Osteoblast (primary cell): ENCODE measurements at regions not wholly inside any gene's neighbourhood (a gene's known extent, or its start where the extent isn't known, plus 50 kb on each side); places are given as distances from the start of the nearest gene placed in this dataset.

Experiments
- DNase-seq: peaks from one replicate; pipeline ENCODE4 v3.0.0; 2011; ENCODE audit warnings: low spot score, mixed read lengths; ENCODE audit not compliant: insufficient read length; ENCODE audit errors: missing footprints
- H2AFZ ChIP-seq: 2 replicates; pipeline ENCODE4 v1.6.0; 2011; ENCODE audit warnings: mild to moderate bottlenecking, low read length
- H3K27ac ChIP-seq: 2 replicates; pipeline ENCODE4 v1.5.1; 2011; ENCODE audit warnings: mild to moderate bottlenecking, low read depth, low read length, moderate library complexity
- H3K27me3 ChIP-seq: 2 replicates; pipeline ENCODE4 v1.6.0; 2012; ENCODE audit warnings: mild to moderate bottlenecking, control low read depth, inconsistent platforms, low read length, moderate library complexity; ENCODE audit not compliant: insufficient read depth
- H3K36me3 ChIP-seq: 2 replicates; pipeline ENCODE4 v1.5.1; 2011; ENCODE audit warnings: mild to moderate bottlenecking, low read length, control low read depth, moderate library complexity; ENCODE audit not compliant: insufficient read depth
- H3K4me1 ChIP-seq: 2 replicates; pipeline ENCODE4 v1.5.1; 2011; ENCODE audit warnings: mild to moderate bottlenecking, low read length, control low read depth, moderate library complexity; ENCODE audit not compliant: insufficient read depth
- H3K4me2 ChIP-seq: 2 replicates; pipeline ENCODE4 v1.6.0; 2011; ENCODE audit warnings: mild to moderate bottlenecking, low read length; ENCODE audit not compliant: insufficient read depth
- H3K4me3 ChIP-seq: fragments of 200-600 bp; sonication (generic); 3 replicates; pipeline ENCODE4 v1.5.1; 2012; ENCODE audit warnings: mild to moderate bottlenecking, low read length, inconsistent platforms; ENCODE audit not compliant: insufficient read depth
- H3K79me2 ChIP-seq: 2 replicates; pipeline ENCODE4 v1.6.0; 2012; ENCODE audit warnings: mild to moderate bottlenecking, low read length, control low read depth, inconsistent platforms; ENCODE audit not compliant: insufficient read depth
- H3K9me3 ChIP-seq: 2 replicates; pipeline ENCODE4 v1.5.1; 2011; ENCODE audit warnings: low read depth, low read length, control low read depth
- H4K20me1 ChIP-seq: 2 replicates; pipeline ENCODE4 v1.6.0; 2012; ENCODE audit warnings: mild to moderate bottlenecking, low read length, control low read depth; ENCODE audit not compliant: insufficient read depth
- CTCF ChIP-seq: IDR thresholded peaks from 2 replicates; pipeline ENCODE4 v1.5.1; 2011; ENCODE audit warnings: mild to moderate bottlenecking, low read depth, low read length, moderate library complexity; ENCODE audit errors: extremely low read depth

DNA sequence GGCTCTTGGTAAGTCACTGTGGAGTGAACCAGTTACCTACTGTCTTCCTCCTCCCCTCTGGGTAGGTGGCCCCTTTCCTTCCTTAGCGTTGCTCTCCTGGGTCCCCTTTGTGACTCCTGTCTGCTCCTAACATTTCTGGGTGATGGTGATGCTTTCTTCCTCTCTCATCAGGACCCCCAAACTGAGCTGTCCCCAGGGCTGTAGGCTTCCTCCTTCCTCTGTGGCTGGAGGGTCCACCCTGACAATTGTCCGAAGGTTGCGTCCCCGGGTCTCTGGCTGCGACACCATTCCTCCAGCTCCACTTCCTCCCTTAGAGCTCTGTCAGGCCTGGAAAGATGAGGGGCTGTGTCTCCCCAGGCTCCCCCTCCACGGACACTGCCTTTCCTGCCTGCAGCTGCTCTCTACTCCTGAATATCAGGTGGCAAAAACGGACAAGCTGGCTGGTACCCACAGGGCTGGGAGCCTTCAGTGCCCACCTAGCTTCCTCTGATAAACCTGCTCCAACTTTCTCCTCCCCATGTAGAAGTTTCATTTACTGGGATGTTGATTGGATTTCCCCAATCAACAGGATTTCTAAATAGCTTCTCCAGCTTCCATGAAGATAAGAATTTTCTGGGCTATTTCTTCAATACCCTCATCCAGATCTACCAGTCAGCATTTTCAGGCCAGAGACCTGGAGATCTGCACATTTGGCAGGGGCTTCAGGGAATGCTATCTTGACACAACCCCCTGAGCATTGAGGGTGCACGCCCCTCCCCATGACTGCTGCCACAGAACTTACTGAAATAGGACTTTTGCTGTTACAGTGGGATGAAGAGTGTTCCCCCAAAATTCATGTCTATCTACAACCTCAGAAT lies 506.5 kb downstream of the TCERG1L start:
- H3K27me3 ChIP-seq, result no peaks in the 10 kb centered on the region
- H3K27ac ChIP-seq, result no peak overlapping the region
- no peaks in the 10 kb centered on the region for H4K20me1 ChIP-seq
- no peak overlapping the region for H3K4me3 ChIP-seq
- H3K79me2 ChIP-seq, result no peaks in the 10 kb centered on the region
- DNase-seq, result no peak
- no peak overlapping the region for H3K4me2 ChIP-seq
- H3K36me3 ChIP-seq, result no peaks in the 10 kb centered on the region
- no peaks in the 10 kb centered on the region for H3K9me3 ChIP-seq
- TF ChIP-seq CTCF, result no peak
- H3K4me1 ChIP-seq, result no peaks in the 10 kb centered on the region
- H2AFZ ChIP-seq, result no peak overlapping the region

DNA sequence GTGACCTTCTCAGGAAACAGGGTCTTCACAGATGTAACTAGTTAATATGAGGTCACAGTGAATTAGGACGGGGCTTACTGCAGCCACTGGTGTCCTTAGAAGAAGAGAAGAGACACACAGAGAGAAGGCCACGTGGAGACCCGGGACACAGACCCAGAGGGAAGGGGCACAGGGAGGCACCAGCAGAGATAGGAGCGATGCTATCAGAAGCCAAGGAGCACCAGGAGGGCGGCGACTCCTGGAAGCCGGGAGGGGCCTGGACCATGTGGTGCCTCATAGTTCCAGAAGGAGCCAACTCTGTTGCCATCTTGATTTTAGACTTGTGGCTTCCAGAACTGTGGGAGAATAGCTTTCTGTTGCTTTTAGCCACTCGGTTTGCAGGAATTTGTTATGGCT lies 505.9 kb downstream of the TCERG1L start:
- no peak for DNase-seq
- no peaks in the 10 kb centered on the region for H3K9me3 ChIP-seq
- H3K4me1 ChIP-seq, result no peaks in the 10 kb centered on the region
- H3K79me2 ChIP-seq, result no peaks in the 10 kb centered on the region
- H4K20me1 ChIP-seq, result no peaks in the 10 kb centered on the region
- H3K4me2 ChIP-seq, result no peak overlapping the region
- no peak for TF ChIP-seq CTCF
- no peak overlapping the region for H2AFZ ChIP-seq
- H3K27me3 ChIP-seq, result no peaks in the 10 kb centered on the region
- no peak overlapping the region for H3K4me3 ChIP-seq
- H3K36me3 ChIP-seq, result no peaks in the 10 kb centered on the region
- H3K27ac ChIP-seq, result no peak overlapping the region

GRCh38 chr10:130806426-130806825 lies 505.1 kb downstream of the TCERG1L start:
- Histone ChIP-seq H3K4me3 (no peak overlapping the region), H3K27me3 (no peaks in the 10 kb centered on the region), H3K36me3 (no peaks in the 10 kb centered on the region), H3K9me3 (no peaks in the 10 kb centered on the region), H4K20me1 (no peaks in the 10 kb centered on the region), H3K4me1 (no peaks in the 10 kb centered on the region), H3K79me2 (no peaks in the 10 kb centered on the region), H3K4me2 (no peak overlapping the region), H2AFZ (no peak overlapping the region), H3K27ac (no peak overlapping the region)
- DNase-seq, result no peak
- no peak for TF ChIP-seq CTCF

GRCh38 chr10:130807096-130807495 lies 504.4 kb downstream of the TCERG1L start:
- Histone ChIP-seq H3K9me3 (no peaks in the 10 kb centered on the region), H3K4me2 (no peak overlapping the region), H4K20me1 (no peaks in the 10 kb centered on the region), H3K4me3 (no peak overlapping the region), H3K27me3 (no peaks in the 10 kb centered on the region), H3K36me3 (no peaks in the 10 kb centered on the region), H3K79me2 (no peaks in the 10 kb centered on the region), H3K4me1 (no peaks in the 10 kb centered on the region), H2AFZ (no peak overlapping the region), H3K27ac (no peak overlapping the region)
- no peak for DNase-seq
- TF ChIP-seq CTCF, result no peak
